A673 (cell line): ENCODE measurements at regions not wholly inside any gene's neighbourhood (a gene's known extent, or its start where the extent isn't known, plus 50 kb on each side); places are given as distances from the start of the nearest gene placed in this dataset.

Experiments
- BruUV-seq: library from RNA; stranded (reverse); fragments of 400-500 nt; replicated peaks from 2 replicates; lab custom pipeline; 2021; lab: Mats Ljungman, UMichigan
- CTCF ChIA-PET: fragments of 300-600 bp; sonication (Branson Sonifier 250); formaldehyde crosslinking; loops from one replicate; lab custom pipeline; 2022; ENCODE audit warnings: antibody characterized with exemption; lab: Charles Lee
- POLR2A ChIA-PET: fragments of 300-600 bp; sonication (Branson Sonifier 250); formaldehyde crosslinking; loops from one replicate; lab custom pipeline; 2022; ENCODE audit warnings: antibody characterized with exemption; ENCODE audit not compliant: low non-redundant PET; lab: Charles Lee
- DNase-seq: peaks from one replicate; pipeline ENCODE4 v3.0.0-alpha.2; 2015; ENCODE audit warnings: low spot score
- H3K27ac ChIP-seq: fragments of 200-600 bp; sonication (generic); 2 replicates; pipeline ENCODE4 v1.5.1; 2016; ENCODE audit warnings: mixed run types, low read depth, mild to moderate bottlenecking, mixed read lengths, antibody characterized with exemption, low read length; ENCODE audit not compliant: poor library complexity, severe bottlenecking
- H3K27me3 ChIP-seq: fragments of 200-600 bp; sonication (generic); replicated peaks from 2 replicates; pipeline ENCODE4 v1.6.1; 2017; ENCODE audit warnings: mixed run types, low read depth, mild to moderate bottlenecking, mixed read lengths, antibody characterized with exemption, low read length; ENCODE audit not compliant: insufficient read depth, poor library complexity
- H3K36me3 ChIP-seq: fragments of 200-600 bp; sonication (generic); 2 replicates; pipeline ENCODE4 v1.6.1; 2016; ENCODE audit warnings: mixed run types, mild to moderate bottlenecking, mixed read lengths, antibody characterized with exemption, low read length; ENCODE audit not compliant: insufficient read depth, poor library complexity, severe bottlenecking
- H3K4me1 ChIP-seq: fragments of 200-600 bp; sonication (generic); 2 replicates; pipeline ENCODE4 v1.6.1; 2017; ENCODE audit warnings: mixed run types, mild to moderate bottlenecking, mixed read lengths, antibody characterized with exemption, low read length; ENCODE audit not compliant: insufficient read depth, poor library complexity, severe bottlenecking
- H3K4me3 ChIP-seq: fragments of 200-600 bp; sonication (generic); 2 replicates; pipeline ENCODE4 v1.5.1; 2016; ENCODE audit warnings: low read depth, mixed run types, mild to moderate bottlenecking, mixed read lengths, low read length; ENCODE audit not compliant: poor library complexity, severe bottlenecking
- H3K9me3 ChIP-seq: fragments of 200-600 bp; sonication (generic); 2 replicates; pipeline ENCODE4 v1.6.1; 2016; ENCODE audit warnings: mixed run types, low read depth, mild to moderate bottlenecking, mixed read lengths, antibody characterized with exemption, low read length; ENCODE audit not compliant: poor library complexity, severe bottlenecking
- EZH2 ChIP-seq: fragments of 200-600 bp; sonication (generic); IDR thresholded peaks from 2 replicates; pipeline ENCODE4 v1.6.1; 2017; ENCODE audit warnings: borderline replicate concordance, low read depth, mild to moderate bottlenecking, mixed read lengths, antibody characterized with exemption, low read length; ENCODE audit not compliant: poor library complexity, severe bottlenecking
- intact Hi-C: fragments of 100-400 bp; cut with micrococcal nuclease; formaldehyde crosslinking; loops from one replicate; pipeline ENCODE4 v1.10.0; 2022; ENCODE audit not compliant: unreplicated experiment
- TF ChIP-seq, protein P1 (sequence below): fragments of 300-800, 200-600 bp; sonication (generic); conservative IDR thresholded peaks from 2 replicates; pipeline ENCODE4 v1.5.1; 2017; ENCODE audit warnings: low read depth, mild to moderate bottlenecking, antibody characterized with exemption, low read length, moderate library complexity, mixed read lengths

DNA sequence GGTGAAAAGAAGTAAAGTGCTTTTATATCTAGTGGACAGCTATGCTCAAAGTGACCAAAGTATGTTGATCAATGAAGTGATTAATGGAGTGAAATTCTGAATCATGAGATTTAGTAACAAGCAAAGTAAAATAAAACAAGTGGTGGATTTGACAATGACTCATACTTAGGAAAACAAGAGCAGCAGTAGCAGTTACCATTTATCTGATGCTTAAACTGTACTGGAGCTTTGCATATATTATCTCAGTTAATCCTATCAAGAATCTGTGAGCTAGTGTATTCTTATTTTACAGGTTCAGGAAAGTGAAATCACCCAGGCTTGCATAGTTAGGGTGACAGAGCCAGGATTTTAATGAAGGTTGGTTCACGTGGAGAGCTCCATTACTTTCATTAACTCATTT, 50.6 kb upstream of the SPATA16 start:
- TF ChIP-seq EZH2, result no peak
- TF ChIP-seq, protein P1, sequence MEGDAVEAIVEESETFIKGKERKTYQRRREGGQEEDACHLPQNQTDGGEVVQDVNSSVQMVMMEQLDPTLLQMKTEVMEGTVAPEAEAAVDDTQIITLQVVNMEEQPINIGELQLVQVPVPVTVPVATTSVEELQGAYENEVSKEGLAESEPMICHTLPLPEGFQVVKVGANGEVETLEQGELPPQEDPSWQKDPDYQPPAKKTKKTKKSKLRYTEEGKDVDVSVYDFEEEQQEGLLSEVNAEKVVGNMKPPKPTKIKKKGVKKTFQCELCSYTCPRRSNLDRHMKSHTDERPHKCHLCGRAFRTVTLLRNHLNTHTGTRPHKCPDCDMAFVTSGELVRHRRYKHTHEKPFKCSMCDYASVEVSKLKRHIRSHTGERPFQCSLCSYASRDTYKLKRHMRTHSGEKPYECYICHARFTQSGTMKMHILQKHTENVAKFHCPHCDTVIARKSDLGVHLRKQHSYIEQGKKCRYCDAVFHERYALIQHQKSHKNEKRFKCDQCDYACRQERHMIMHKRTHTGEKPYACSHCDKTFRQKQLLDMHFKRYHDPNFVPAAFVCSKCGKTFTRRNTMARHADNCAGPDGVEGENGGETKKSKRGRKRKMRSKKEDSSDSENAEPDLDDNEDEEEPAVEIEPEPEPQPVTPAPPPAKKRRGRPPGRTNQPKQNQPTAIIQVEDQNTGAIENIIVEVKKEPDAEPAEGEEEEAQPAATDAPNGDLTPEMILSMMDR, result no peak
- no peaks in the 10 kb centered on the region for H3K27me3 ChIP-seq
- intact Hi-C loops, result no loop called here
- BruUV-seq, result no TSS peak
- H3K27ac ChIP-seq, result peak overlapping the region; percentile 18
- peak; percentile 86 for DNase-seq
- peaks cover 26% of the 10 kb centered on the region for H3K4me1 ChIP-seq
- no peak overlapping the region for H3K4me3 ChIP-seq
- no peaks in the 10 kb centered on the region for H3K36me3 ChIP-seq
- ChIA-PET POLR2A (no interaction called here), CTCF (no interaction called here)
- peaks cover 15% of the 10 kb centered on the region for H3K9me3 ChIP-seq
